ENCODE measurements at regions not wholly inside any gene's neighbourhood (a gene's known extent, or its start where the extent isn't known, plus 50 kb on each side); places are given as distances from the start of the nearest gene placed in this dataset.
A peak's percentile ranks its signal among the peaks of the same experiment; 100 is the strongest.
"Not testable (repeated sequence)": the region's sequence is repeated elsewhere in the genome, so short reads cannot be mapped to it uniquely, and the experiment has no call there.

- no peak for DNase-seq
These were observed 110.2 kb upstream of the ERCC4 start for GRCh38 chr16:13809765-13810164.

- no peak for DNase-seq
These were observed 108.1 kb upstream of the ERCC4 start for GRCh38 chr16:13811834-13812233.

- DNase-seq, result no peak
These were observed 103.3 kb upstream of the ERCC4 start for GRCh38 chr16:13816701-13817100.

- no peak for DNase-seq
These were observed 96.5 kb upstream of the ERCC4 start for GRCh38 chr16:13823501-13823900.

GRCh38 chr16:13829697-13830299 lies 90.2 kb upstream of the ERCC4 start:
- DNase-seq, result no peak

GRCh38 chr16:13833515-13833914 lies 86.4 kb upstream of the ERCC4 start:
- no peak for DNase-seq

- no peak for DNase-seq
These were observed 84.6 kb upstream of the ERCC4 start for GRCh38 chr16:13835387-13835786.

GRCh38 chr16:13835935-13836730 lies 83.8 kb upstream of the ERCC4 start:
- no peak for DNase-seq

- DNase-seq, result no peak
These were observed 81.4 kb upstream of the ERCC4 start for GRCh38 chr16:13838401-13839190.

- no peak for DNase-seq
These were observed 80.4 kb upstream of the ERCC4 start for GRCh38 chr16:13839577-13839976.

GRCh38 chr16:13845232-13845631 lies 74.7 kb upstream of the ERCC4 start:
- no peak for DNase-seq

- DNase-seq, result no peak
These were observed 71.2 kb upstream of the ERCC4 start for GRCh38 chr16:13848795-13849194.

- not testable (repeated sequence) for DNase-seq
These were observed 69.8 kb upstream of the ERCC4 start for GRCh38 chr16:13850173-13850572.

- DNase-seq, result no peak
These were observed 67.1 kb upstream of the ERCC4 start for GRCh38 chr16:13852827-13853226.

- DNase-seq, result no peak
These were observed 63.6 kb upstream of the ERCC4 start for GRCh38 chr16:13856398-13856797.

GRCh38 chr16:13856811-13857511 lies 63.0 kb upstream of the ERCC4 start:
- no peak for DNase-seq

GRCh38 chr16:13858873-13859580 lies 60.9 kb upstream of the ERCC4 start:
- DNase-seq, result no peak

GRCh38 chr16:13863075-13863765 lies 56.7 kb upstream of the ERCC4 start:
- no peak for DNase-seq

- no peak for DNase-seq
These were observed 55.3 kb upstream of the ERCC4 start for GRCh38 chr16:13864689-13865088.

- DNase-seq, result peak; percentile 5
These were observed 53.9 kb upstream of the ERCC4 start for GRCh38 chr16:13866073-13866472.

All from right kidney (tissue), 1 donor.